Fibroblast of skin of left biceps (primary cell): ENCODE measurements at regions not wholly inside any gene's neighbourhood (a gene's known extent, or its start where the extent isn't known, plus 50 kb on each side); places are given as distances from the start of the nearest gene placed in this dataset.
A peak's percentile ranks its signal among the peaks of the same experiment; 100 is the strongest.

ENCODE experiments used
- DNase-seq, 2 experiments: peaks; one replicate each; pipeline ENCODE4 v3.0.0-alpha.2; 2013; ENCODE audit warnings: low read depth in 2 of 2

DNA sequence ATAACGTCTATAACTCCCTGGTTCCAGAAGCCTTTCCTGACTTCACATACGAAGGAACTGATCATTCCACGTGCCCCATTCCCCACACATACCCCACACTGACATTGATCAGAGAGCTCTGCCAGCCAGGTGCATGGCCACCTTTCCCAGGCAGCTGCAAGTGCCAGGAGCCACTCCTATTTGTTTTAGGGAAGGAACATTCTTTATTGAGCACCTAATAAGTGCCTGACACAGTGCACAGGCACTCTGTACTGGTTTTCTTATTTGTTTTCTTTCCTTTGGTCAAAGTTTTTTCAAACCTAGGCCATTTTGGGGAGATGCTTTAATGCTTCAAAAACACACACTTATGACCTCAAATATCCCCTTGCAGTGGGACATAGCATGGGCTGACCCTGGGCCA lies 50.0 kb downstream of the PITPNM2 start:
- no peak for DNase-seq

DNA sequence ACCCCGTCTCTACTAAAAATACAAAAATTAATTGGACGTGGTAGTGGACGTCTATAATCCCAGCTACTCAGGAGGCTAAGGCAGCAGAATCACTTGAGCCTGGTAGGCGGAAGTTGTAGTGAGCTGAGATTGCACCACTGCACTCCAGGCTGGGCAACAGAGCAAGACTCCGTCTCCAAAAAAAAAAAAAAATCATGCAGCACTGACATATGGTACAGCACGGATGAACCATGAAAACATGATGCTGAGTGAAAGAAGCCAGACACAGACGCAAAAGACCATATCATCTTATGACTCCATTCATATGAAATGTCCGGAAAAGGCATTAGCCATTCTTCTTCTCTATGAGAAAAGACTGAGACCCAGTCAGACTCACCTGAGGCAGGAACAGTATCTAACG lies 50.4 kb downstream of the PITPNM2 start:
- no peak for DNase-seq

GRCh38 chr12:123099560-123100192 lies 51.2 kb downstream of the PITPNM2 start:
- no peak for DNase-seq

DNA sequence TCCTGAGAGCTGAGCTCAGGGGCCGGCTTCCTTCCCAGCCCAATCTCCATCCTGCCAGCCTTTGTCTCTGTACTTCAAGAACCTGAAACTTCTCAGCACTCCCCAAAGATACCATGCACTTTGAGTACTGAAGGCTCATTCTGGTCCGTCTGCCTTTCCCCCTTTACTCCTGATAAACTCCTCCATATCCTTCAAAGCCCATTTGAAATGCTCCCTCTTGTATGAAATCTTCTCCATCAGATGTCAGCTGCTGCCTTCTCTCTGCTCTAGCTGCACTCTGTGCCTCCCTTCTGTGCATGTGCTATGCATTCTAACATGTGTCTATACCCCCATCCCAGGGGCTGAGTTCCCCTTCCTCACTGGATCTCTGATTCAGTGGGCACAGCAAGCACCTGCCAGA lies 52.1 kb downstream of the PITPNM2 start:
- no peak for DNase-seq

DNA sequence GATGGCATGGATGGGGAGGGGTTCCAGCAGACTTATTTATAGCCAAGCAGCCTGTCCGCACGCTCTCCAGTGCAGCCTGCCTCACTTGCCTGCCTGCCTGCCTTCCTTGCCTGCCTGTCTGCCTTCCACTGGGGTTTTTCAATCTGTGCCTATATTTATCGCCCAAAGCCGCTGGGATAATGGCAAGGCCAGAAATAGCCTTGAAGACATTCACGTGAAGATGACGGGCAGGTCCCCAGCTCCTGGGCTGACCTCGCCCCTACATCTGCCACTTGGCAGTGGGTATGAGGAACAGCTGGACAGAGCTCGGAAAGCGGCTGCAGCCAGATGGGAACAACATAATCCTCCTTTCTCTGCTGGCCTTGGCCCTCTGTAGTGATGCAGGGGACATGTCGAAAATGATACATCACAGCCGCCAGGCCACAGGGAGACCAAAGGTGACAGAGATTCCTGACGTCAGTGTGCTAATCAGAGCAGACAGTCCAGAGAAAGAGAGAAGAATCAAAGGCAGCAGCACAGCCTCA lies 53.3 kb downstream of the PITPNM2 start:
- DNase-seq: no peak

DNA sequence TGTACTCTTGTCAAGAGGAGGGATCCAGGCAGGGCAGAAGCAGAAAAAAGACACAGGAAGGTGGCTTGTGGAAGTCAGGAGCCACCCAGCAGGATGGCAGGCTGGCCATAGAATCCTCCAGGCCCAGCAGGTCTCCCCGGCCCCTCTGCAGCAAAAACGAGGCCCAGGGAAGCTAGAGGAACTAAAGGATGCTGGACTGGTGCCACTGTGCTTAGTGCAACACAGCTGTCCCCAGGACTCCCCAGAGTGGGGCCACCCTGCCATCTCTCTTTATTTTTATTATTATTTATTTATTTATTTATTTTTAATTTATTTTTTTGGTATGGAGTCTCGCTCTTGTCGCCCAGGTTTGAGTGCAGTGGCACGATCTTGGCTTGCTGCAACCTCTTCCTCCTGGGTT lies 54.1 kb downstream of the PITPNM2 start:
- DNase-seq: no peak

DNA sequence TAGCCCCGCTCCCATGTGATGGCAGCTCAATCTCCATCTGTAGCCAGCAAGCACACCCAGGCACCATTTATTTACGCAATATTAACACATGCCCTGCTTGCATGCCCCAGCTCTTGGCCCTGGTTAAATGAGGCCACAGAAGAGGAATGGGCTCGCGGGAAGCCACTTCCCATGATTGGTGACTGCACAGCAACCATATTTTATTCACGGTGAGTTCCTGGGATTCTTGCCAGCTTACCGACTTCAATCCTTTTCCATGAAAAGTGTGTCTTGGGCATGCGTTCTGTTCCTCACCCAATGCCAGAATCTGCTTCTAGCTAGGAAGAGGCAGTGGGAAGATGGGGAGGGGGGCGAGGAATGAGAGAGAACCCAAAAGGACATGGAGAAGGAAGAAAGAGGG lies 54.7 kb downstream of the PITPNM2 start:
- DNase-seq: no peak

DNA sequence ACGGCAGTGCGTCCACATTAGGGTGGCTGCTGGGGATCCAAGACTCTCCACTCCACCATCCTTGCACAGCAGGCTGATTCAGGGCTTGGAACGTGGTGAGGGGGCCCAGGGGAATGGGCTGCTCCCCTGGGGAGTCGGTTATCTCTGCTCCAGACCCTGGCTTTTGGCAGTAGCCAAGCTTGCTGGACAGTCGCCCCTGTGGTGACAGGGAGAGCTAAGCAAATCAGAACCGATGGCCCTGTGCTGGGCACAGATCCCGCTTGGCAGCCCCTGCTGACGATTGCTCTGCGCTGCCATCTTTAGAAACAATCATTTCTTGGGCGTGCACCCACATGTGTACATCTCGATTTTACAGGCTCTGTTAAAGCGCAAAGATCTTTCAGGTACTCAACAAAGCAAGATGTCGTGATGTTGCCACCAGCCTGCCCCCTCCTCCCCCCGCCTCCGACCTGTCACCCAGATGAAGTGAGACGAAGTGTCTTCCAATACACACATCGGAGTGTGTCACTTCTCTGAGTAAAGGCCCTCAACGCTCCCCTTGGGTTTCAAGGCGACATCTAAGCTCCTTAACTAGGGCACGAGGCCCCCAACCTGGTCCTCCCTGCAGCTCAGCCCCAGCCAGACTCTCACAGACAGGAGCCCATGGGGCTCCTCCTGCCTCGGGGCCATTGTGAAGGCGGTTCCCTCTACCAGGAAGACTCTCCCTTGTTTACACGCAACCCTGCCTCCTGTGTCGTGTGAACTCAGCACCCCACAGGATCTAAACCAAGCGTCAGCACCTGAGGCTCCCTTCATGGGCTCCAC lies 55.6 kb downstream of the PITPNM2 start:
- no peak for DNase-seq

GRCh38 chr12:123094349-123095077 lies 56.4 kb downstream of the PITPNM2 start:
- no peak for DNase-seq

DNA sequence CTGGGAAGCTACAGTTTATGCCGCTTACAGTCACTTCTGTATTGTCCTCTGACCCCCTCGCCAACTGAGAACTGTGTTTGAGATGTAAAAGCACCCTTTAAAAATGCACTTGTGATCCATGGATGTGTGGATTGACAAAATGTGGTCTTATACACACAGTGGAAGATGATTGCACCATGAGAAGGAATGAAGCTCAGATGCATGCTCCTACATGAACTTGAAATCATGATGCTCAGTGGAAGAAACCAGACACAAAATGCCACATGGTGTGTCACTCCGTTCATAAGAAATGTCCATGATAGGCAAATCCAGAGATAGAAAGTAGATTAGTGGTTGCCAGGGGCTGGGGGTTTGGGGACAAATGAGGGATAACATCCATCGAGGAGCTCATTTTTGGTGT lies 58.0 kb downstream of the PITPNM2 start:
- DNase-seq: no peak

DNA sequence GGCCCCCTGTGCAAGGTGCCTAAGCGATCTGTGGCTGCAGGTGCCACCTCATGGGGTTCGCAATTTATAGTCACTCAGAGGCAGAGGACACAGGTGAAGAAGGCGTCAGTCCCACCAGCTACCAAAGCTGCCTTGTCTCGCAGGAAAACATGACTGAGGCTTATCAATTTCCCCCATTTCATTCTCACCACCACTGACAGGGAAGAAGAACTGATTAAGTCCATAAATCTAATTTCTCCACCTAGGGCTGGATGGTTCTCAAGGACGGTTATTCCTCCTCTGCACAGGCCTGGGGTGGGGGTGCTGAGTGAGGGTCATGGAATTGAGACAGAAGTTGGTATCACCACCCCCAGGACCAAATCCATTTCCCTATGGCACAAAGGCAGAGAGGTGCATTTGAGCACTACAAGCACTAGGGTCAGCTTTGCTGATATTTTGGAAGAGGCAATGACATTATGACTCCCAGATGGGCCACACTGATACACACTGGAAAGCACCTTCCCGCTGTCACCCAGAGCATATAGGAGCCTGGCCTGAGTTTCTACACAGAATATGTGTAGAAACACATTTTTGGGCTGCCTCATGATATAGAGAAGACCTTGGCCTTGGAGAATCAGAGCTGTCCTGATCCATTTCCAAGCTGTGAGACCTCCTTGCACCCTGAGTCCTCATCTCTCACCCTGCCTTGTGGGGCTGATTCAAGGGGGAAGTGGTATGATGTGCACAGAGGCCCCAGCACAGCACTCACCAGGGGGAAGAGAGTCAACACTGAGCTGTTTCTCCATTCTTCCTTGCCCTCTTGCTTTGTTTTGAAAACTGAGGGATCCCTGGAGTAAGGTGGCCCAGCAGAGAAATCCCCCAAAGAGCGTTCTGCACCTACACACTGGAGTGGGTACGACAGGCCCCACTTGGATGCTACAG lies 59.4 kb downstream of the PITPNM2 start:
- no peak for DNase-seq

DNA sequence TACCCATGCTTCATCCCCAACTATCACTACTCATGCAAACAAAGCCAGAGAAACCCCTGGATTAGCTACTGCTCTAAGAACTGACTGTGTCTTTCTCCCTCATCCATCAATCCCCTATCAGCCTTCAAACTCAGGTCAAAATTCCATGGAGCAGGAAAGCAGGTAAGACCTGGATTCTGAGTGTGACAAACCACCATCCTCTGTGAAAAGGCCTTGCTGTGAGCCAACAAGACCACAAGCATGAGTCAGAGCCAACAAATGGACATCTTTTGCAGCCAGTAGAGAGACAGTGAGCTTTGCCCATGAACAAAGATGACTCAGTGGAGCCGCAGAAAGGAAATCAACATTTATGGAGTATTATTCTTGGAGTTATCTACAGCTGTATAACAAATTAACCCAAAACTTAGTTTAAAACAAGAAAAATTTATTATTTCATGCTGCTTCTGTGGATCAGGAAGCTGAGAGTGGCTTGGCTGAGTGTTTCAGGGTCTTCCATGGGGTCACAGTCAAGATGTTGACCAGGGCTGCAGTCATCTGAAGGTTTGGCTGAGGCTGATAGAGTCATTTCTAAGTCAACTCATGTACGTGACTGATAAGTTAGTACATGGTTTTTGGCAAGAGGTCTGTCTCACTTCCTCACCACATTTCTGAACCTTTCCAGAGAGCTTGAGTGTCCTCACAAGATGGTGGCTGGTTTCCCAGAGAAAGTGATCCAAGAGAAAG lies 61.1 kb downstream of the PITPNM2 start:
- peak; percentile 85 to 86 for DNase-seq

DNA sequence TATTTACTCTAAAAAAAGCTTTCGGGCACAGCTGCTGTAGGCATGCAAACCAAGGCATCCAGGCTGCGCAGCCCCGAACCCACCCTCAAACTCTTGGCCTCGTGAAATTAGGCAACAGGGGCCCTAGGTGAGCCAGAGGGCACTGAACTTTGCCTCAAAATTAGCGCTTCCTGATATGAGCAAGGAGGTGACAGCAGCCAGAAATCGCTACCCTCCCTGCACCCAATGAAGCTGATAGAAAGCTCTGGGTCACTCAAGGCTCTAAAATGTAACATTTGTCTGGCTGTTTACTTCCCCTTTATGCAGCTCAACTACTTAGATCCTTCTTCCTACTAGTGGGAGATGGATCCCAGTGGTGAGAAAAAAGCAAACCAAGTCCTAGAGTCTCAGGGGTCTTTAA lies 61.8 kb downstream of the PITPNM2 start:
- no peak for DNase-seq

DNA sequence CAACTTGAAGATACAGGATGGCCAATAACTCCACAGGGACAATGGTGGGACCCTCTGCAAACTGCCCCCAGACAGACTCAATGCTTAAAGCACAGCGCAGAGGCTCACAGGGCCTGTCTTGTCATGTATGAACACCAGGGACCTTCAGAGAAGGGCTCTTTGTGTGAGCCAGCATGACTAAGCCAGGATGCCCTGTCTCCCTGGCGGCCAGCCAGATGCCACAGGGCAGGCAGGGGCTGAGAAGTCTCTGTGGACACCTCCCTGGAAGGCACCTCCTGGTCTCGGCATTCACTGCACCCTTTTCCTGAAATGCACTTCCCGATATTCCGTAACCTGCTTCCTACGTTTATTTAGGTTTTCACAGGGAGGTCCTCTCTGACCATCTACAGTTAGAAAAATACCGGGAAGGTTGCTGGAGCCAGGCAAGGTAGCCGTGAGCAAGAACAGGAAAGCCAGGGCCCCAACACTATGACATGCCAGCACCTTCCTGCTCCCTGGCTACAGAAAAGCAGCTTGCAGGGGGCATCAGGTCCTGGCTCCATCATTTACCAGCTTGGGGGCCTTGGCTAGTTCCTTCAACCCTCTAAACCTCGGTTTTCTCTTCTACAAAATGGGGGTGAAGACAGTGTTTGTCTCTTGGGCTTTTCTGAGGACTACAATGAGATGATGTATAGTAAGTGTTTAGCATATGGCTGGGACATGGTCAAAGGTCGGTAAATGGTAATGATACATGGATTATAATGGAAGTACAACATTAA lies 65.0 kb downstream of the PITPNM2 start:
- DNase-seq: no peak

- DNase-seq: no peak
Measured at GRCh38 chr12:123085066-123085465, 65.8 kb downstream of the PITPNM2 start.

GRCh38 chr12:123083661-123084571 lies 67.0 kb downstream of the PITPNM2 start:
- DNase-seq: no peak

DNA sequence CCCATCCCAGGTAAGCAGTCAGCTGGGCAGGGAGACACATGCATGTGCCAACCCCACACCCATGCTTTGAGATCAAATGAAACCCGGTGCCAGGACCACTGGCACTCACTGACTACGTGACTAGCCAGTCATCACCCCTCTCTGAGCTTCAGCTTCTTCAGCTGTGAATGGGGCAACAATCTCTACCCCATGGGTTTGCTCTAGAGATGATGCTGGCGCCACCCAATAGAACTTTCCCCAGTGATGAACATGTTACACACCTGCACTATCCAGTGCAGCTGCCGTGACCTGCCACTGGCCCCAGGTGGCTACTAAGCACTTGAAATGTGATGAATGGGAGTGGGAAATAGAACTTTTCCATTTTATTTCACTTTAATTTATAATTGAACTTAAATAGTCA lies 70.3 kb downstream of the PITPNM2 start:
- no peak for DNase-seq

- DNase-seq: no peak
Measured at GRCh38 chr12:123078531-123079155, 72.2 kb downstream of the PITPNM2 start.

- DNase-seq: no peak
Measured at GRCh38 chr12:123078120-123078465, 72.8 kb downstream of the PITPNM2 start.
